A673 (cell line): ENCODE measurements at regions not wholly inside any gene's neighbourhood (a gene's known extent, or its start where the extent isn't known, plus 50 kb on each side); places are given as distances from the start of the nearest gene placed in this dataset.
A peak's percentile ranks its signal among the peaks of the same experiment; 100 is the strongest.

Source experiments
- BruUV-seq: library from RNA; stranded (reverse); fragments of 400-500 nt; replicated peaks from 2 replicates; lab custom pipeline; 2021; lab: Mats Ljungman, UMichigan
- CTCF ChIA-PET: fragments of 300-600 bp; sonication (Branson Sonifier 250); formaldehyde crosslinking; loops from one replicate; lab custom pipeline; 2022; ENCODE audit warnings: antibody characterized with exemption; lab: Charles Lee
- POLR2A ChIA-PET: fragments of 300-600 bp; sonication (Branson Sonifier 250); formaldehyde crosslinking; loops from one replicate; lab custom pipeline; 2022; ENCODE audit warnings: antibody characterized with exemption; ENCODE audit not compliant: low non-redundant PET; lab: Charles Lee
- DNase-seq: peaks from one replicate; pipeline ENCODE4 v3.0.0-alpha.2; 2015; ENCODE audit warnings: low spot score
- H3K27ac ChIP-seq: fragments of 200-600 bp; sonication (generic); 2 replicates; pipeline ENCODE4 v1.5.1; 2016; ENCODE audit warnings: mixed run types, low read depth, mild to moderate bottlenecking, mixed read lengths, antibody characterized with exemption, low read length; ENCODE audit not compliant: poor library complexity, severe bottlenecking
- H3K27me3 ChIP-seq: fragments of 200-600 bp; sonication (generic); replicated peaks from 2 replicates; pipeline ENCODE4 v1.6.1; 2017; ENCODE audit warnings: mixed run types, low read depth, mild to moderate bottlenecking, mixed read lengths, antibody characterized with exemption, low read length; ENCODE audit not compliant: insufficient read depth, poor library complexity
- H3K36me3 ChIP-seq: fragments of 200-600 bp; sonication (generic); 2 replicates; pipeline ENCODE4 v1.6.1; 2016; ENCODE audit warnings: mixed run types, mild to moderate bottlenecking, mixed read lengths, antibody characterized with exemption, low read length; ENCODE audit not compliant: insufficient read depth, poor library complexity, severe bottlenecking
- H3K4me1 ChIP-seq: fragments of 200-600 bp; sonication (generic); 2 replicates; pipeline ENCODE4 v1.6.1; 2017; ENCODE audit warnings: mixed run types, mild to moderate bottlenecking, mixed read lengths, antibody characterized with exemption, low read length; ENCODE audit not compliant: insufficient read depth, poor library complexity, severe bottlenecking
- H3K4me3 ChIP-seq: fragments of 200-600 bp; sonication (generic); 2 replicates; pipeline ENCODE4 v1.5.1; 2016; ENCODE audit warnings: low read depth, mixed run types, mild to moderate bottlenecking, mixed read lengths, low read length; ENCODE audit not compliant: poor library complexity, severe bottlenecking
- H3K9me3 ChIP-seq: fragments of 200-600 bp; sonication (generic); 2 replicates; pipeline ENCODE4 v1.6.1; 2016; ENCODE audit warnings: mixed run types, low read depth, mild to moderate bottlenecking, mixed read lengths, antibody characterized with exemption, low read length; ENCODE audit not compliant: poor library complexity, severe bottlenecking
- EZH2 ChIP-seq: fragments of 200-600 bp; sonication (generic); IDR thresholded peaks from 2 replicates; pipeline ENCODE4 v1.6.1; 2017; ENCODE audit warnings: borderline replicate concordance, low read depth, mild to moderate bottlenecking, mixed read lengths, antibody characterized with exemption, low read length; ENCODE audit not compliant: poor library complexity, severe bottlenecking
- intact Hi-C: fragments of 100-400 bp; cut with micrococcal nuclease; formaldehyde crosslinking; loops from one replicate; pipeline ENCODE4 v1.10.0; 2022; ENCODE audit not compliant: unreplicated experiment
- TF ChIP-seq, protein P1 (sequence below): fragments of 300-800, 200-600 bp; sonication (generic); conservative IDR thresholded peaks from 2 replicates; pipeline ENCODE4 v1.5.1; 2017; ENCODE audit warnings: low read depth, mild to moderate bottlenecking, antibody characterized with exemption, low read length, moderate library complexity, mixed read lengths

DNA sequence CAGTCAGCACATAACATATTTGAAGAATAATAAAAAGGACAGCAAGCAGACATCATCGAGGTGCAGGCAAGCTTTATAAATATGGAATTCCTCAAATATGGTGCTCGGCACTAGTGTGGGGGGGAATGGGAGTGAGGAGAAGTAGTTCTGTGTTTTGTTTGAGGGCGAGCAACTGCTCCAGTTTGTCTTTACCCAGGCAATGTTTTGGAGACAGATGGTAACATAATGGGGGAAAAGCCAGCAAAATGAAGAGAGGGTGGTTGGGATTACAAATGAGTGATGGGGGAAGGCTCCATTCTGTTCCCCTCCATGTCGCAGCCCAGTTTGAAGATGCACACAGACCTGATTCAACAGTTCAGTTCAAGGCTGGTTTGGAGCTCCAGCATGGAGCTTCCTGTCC lies 572.9 kb upstream of the DIPK2B start:
- CTCF ChIA-PET: no interaction called here
- peaks cover 48% of the 10 kb centered on the region for H3K4me1 ChIP-seq
- H3K36me3 ChIP-seq: no peaks in the 10 kb centered on the region
- no peak for DNase-seq
- POLR2A ChIA-PET: no interaction called here
- H3K27me3 ChIP-seq: no peaks in the 10 kb centered on the region
- peak overlapping the region; percentile 40 for H3K27ac ChIP-seq
- intact Hi-C loops: no loop called here
- H3K4me3 ChIP-seq: no peak overlapping the region
- no TSS peak for BruUV-seq
- TF ChIP-seq, protein P1, sequence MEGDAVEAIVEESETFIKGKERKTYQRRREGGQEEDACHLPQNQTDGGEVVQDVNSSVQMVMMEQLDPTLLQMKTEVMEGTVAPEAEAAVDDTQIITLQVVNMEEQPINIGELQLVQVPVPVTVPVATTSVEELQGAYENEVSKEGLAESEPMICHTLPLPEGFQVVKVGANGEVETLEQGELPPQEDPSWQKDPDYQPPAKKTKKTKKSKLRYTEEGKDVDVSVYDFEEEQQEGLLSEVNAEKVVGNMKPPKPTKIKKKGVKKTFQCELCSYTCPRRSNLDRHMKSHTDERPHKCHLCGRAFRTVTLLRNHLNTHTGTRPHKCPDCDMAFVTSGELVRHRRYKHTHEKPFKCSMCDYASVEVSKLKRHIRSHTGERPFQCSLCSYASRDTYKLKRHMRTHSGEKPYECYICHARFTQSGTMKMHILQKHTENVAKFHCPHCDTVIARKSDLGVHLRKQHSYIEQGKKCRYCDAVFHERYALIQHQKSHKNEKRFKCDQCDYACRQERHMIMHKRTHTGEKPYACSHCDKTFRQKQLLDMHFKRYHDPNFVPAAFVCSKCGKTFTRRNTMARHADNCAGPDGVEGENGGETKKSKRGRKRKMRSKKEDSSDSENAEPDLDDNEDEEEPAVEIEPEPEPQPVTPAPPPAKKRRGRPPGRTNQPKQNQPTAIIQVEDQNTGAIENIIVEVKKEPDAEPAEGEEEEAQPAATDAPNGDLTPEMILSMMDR: no peak
- TF ChIP-seq EZH2: no peak
- H3K9me3 ChIP-seq: no peaks in the 10 kb centered on the region

DNA sequence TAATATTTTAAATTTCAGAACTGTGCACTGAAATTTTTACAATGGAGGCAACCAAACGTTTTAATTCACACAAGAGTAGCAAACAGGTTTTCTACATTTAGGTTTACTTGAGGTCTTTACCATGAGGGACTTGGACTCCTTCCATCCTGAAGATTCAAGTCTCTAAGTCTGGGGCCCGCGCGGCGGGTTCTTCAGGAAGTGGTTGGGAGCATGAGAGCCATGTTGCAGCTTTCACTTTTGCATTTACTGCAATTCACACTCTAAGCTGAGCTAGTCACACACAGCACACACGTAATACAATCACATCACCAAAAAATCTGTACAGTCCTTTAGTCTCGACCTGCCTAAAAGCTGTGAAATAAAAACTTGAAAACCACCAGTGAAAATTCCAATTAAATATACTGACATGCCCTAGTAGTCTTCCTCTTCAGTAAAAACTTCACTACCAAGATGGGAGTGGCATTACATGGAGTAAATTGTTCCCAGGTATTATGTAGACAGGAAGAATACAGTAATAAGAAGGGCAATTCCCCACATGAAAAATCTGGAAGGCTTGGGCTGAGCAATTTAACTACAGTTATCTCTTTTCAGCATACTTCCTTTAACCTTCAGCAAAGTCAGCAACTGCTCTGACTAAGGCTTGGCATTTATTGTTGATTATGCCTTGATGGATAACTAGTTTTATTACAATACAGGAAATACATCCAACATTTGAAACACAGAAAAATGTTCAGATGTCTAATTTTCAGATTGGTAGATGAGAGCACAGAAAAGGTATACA lies 571.1 kb upstream of the DIPK2B start:
- Histone ChIP-seq H3K36me3 (no peaks in the 10 kb centered on the region), H3K27me3 (no peaks in the 10 kb centered on the region), H3K9me3 (no peaks in the 10 kb centered on the region), H3K4me1 (peaks cover 51% of the 10 kb centered on the region), H3K27ac (peak overlapping the region; percentile 78), H3K4me3 (peak overlapping the region; percentile 51)
- intact Hi-C loops: no loop called here
- TF ChIP-seq, protein P1: no peak
- no peak for TF ChIP-seq EZH2
- POLR2A ChIA-PET: no interaction called here
- peak; percentile 73 for DNase-seq
- no TSS peak for BruUV-seq
- CTCF ChIA-PET: no interaction called here

DNA sequence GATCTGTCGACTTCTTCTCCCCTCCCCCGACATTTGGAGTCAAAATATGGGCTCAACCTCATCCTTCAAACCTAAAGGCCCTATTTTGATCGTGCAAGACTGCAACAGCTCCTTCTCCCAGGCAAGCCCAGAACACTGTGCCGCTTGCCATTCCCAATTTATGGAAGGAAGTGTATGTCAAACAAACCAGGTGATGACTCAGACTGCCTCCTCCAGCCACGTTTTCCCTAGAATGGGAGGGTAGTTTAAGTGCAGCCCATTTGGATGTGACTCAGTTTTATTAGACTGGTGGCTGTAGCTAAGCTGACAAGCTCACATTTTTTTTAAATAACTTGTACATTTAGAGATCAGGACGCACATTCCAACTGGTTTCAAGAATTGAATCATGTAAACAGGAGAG lies 570.4 kb upstream of the DIPK2B start:
- Histone ChIP-seq H3K36me3 (no peaks in the 10 kb centered on the region), H3K27me3 (no peaks in the 10 kb centered on the region), H3K4me3 (peak overlapping the region; percentile 51), H3K27ac (peak overlapping the region; percentile 78), H3K4me1 (peaks cover 54% of the 10 kb centered on the region), H3K9me3 (no peaks in the 10 kb centered on the region)
- DNase-seq: peak; percentile 49
- BruUV-seq: no TSS peak
- ChIA-PET POLR2A (no interaction called here), CTCF (no interaction called here)
- TF ChIP-seq, protein P1: no peak
- no peak for TF ChIP-seq EZH2
- intact Hi-C loops: no loop called here
